MCF 10A (cell line): ENCODE measurements at regions not wholly inside any gene's neighbourhood (a gene's known extent, or its start where the extent isn't known, plus 50 kb on each side); places are given as distances from the start of the nearest gene placed in this dataset.

ENCODE experiments used
- BruUV-seq: library from RNA; stranded (reverse); fragments of 400-500 nt; replicated peaks from 2 replicates; lab custom pipeline; 2021; lab: Mats Ljungman, UMichigan
- CTCF ChIA-PET: fragments of 300-600 bp; sonication (Branson Sonifier 250); formaldehyde crosslinking; extraction: SDS; loops from one replicate; lab custom pipeline; 2021; ENCODE audit warnings: antibody characterized with exemption, inconsistent platforms; lab: Yijun Ruan, JAX
- POLR2A ChIA-PET: fragments of 300-600, 350-650 bp; sonication (Branson Sonifier 250); formaldehyde crosslinking; extraction: SDS; loops from one replicate; lab custom pipeline; 2020; ENCODE audit warnings: antibody characterized with exemption, inconsistent platforms; lab: Yijun Ruan, JAX
- DNase-seq: peaks from one replicate; pipeline ENCODE4 v3.0.0-alpha.2; 2018; ENCODE audit not compliant: unreplicated experiment
- H3K27ac Mint-ChIP-seq: one replicate; pipeline ENCODE4 v1.8.0; 2022; ENCODE audit warnings: mild to moderate bottlenecking, low read depth, mixed read lengths; ENCODE audit not compliant: unreplicated experiment
- H3K27me3 Mint-ChIP-seq: one replicate; pipeline ENCODE4 v1.8.0; 2022; ENCODE audit warnings: mixed read lengths; ENCODE audit not compliant: insufficient read depth, unreplicated experiment
- H3K36me3 Mint-ChIP-seq: one replicate; pipeline ENCODE4 v1.8.0; 2022; ENCODE audit warnings: mild to moderate bottlenecking, moderate library complexity, mixed read lengths; ENCODE audit not compliant: insufficient read depth, unreplicated experiment
- H3K4me1 Mint-ChIP-seq: one replicate; pipeline ENCODE4 v1.8.0; 2022; ENCODE audit warnings: mixed read lengths; ENCODE audit not compliant: insufficient read depth, unreplicated experiment
- H3K4me3 Mint-ChIP-seq: one replicate; pipeline ENCODE4 v1.8.0; 2022; ENCODE audit warnings: mild to moderate bottlenecking, moderate library complexity, mixed read lengths; ENCODE audit not compliant: unreplicated experiment
- H3K9me3 Mint-ChIP-seq: one replicate; pipeline ENCODE4 v1.8.0; 2022; ENCODE audit warnings: mixed read lengths; ENCODE audit not compliant: unreplicated experiment
- intact Hi-C: fragments of 100-400 bp; cut with micrococcal nuclease; formaldehyde crosslinking; loops from 2 replicates; pipeline ENCODE4 v1.14.1; 2022
- TF ChIP-seq, protein P1 (sequence below): fragments of 200-600 bp; IDR thresholded peaks from one replicate; pipeline ENCODE4 v1.8.0; 2022; ENCODE audit warnings: antibody characterized with exemption, mild to moderate bottlenecking; ENCODE audit not compliant: unreplicated experiment

GRCh38 chr6:167472148-167472547 is 147.3 kb downstream of the TTLL2 start:
- no peaks in the 10 kb centered on the region for H3K4me1 Mint-ChIP-seq
- H3K36me3 Mint-ChIP-seq, result no peaks in the 10 kb centered on the region
- intact Hi-C loops, result no loop called here
- no peaks in the 10 kb centered on the region for H3K9me3 Mint-ChIP-seq
- H3K27me3 Mint-ChIP-seq, result peaks cover 51% of the 10 kb centered on the region
- no peak overlapping the region for H3K27ac Mint-ChIP-seq
- BruUV-seq, result no TSS peak
- DNase-seq, result no peak
- no peak overlapping the region for H3K4me3 Mint-ChIP-seq
- CTCF ChIA-PET, result no interaction called here
- TF ChIP-seq, protein P1, sequence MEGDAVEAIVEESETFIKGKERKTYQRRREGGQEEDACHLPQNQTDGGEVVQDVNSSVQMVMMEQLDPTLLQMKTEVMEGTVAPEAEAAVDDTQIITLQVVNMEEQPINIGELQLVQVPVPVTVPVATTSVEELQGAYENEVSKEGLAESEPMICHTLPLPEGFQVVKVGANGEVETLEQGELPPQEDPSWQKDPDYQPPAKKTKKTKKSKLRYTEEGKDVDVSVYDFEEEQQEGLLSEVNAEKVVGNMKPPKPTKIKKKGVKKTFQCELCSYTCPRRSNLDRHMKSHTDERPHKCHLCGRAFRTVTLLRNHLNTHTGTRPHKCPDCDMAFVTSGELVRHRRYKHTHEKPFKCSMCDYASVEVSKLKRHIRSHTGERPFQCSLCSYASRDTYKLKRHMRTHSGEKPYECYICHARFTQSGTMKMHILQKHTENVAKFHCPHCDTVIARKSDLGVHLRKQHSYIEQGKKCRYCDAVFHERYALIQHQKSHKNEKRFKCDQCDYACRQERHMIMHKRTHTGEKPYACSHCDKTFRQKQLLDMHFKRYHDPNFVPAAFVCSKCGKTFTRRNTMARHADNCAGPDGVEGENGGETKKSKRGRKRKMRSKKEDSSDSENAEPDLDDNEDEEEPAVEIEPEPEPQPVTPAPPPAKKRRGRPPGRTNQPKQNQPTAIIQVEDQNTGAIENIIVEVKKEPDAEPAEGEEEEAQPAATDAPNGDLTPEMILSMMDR, result no peak
- POLR2A ChIA-PET, result no interaction called here

DNA sequence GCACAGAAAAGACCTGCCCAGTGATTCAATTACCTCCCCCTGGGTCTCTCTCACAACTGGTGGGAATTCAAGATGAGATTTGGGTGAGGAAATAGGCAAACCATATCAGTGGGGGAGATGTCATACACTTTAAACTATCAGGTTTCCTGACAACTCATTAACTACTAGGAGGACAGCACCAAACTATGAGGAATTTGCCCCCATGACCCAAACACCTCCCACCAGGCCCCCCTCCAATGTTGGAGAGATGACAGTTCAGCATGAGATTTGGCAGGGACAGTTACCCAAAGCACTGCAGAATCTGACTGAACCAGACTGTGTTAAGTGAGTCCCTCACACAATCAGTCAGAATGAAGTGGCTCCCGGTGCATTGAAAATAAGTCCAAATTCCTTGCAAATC is 148.0 kb downstream of the TTLL2 start:
- H3K36me3 Mint-ChIP-seq, result no peaks in the 10 kb centered on the region
- TF ChIP-seq, protein P1, result no peak
- peaks cover 45% of the 10 kb centered on the region for H3K27me3 Mint-ChIP-seq
- no peak for DNase-seq
- ChIA-PET CTCF (no interaction called here), POLR2A (no interaction called here)
- no peaks in the 10 kb centered on the region for H3K4me1 Mint-ChIP-seq
- no peak overlapping the region for H3K4me3 Mint-ChIP-seq
- no peaks in the 10 kb centered on the region for H3K9me3 Mint-ChIP-seq
- no peak overlapping the region for H3K27ac Mint-ChIP-seq
- intact Hi-C loops, result no loop called here
- no TSS peak for BruUV-seq

DNA sequence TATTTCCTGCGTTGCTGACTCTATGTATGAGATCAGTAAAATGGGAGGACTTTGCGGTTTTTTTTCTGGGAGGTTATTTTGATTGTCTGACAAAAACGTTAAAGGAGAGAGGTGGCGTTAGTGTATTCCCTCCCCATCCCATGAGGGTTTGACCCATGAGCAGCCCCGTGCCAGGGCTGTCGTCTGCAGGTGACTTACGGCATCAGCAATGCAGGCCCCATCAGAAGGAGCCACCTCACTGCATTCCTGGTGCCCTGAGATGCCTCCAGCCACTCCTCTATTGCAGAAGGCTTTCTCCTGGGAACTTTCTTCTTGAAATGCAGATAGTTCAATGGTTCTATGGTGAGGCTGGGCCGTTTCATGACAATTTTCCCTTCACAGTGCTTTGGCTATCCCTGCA is 149.3 kb downstream of the TTLL2 start:
- Mint-ChIP-seq H3K27me3 (peaks cover 51% of the 10 kb centered on the region), H3K36me3 (no peaks in the 10 kb centered on the region), H3K27ac (no peak overlapping the region), H3K4me1 (no peaks in the 10 kb centered on the region), H3K9me3 (no peaks in the 10 kb centered on the region), H3K4me3 (no peak overlapping the region)
- intact Hi-C loops, result no loop called here
- DNase-seq, result no peak
- CTCF ChIA-PET, result no interaction called here
- POLR2A ChIA-PET, result no interaction called here
- TF ChIP-seq, protein P1, result no peak
- BruUV-seq, result no TSS peak

DNA sequence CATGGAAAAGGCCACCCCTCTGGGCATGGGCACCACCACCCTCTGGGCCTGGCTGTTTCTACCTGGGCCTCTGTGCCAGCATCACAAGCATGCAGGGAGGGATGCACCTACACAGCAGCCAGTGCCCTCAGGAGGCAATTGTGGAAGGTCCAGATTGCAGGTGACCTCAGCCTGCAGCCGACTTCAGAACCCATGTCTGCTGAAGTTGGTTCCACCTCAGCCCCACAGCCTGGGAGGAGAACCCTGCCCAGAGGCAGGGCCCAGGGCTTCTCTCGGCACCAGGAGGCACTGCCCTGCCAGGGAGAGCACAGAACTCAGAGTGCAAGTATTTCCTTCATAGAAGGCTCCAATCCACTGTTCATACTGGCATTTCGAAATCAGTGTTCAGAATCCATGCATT is 149.8 kb downstream of the TTLL2 start:
- TF ChIP-seq, protein P1, result no peak
- Mint-ChIP-seq H3K36me3 (no peaks in the 10 kb centered on the region), H3K4me3 (no peak overlapping the region), H3K4me1 (no peaks in the 10 kb centered on the region), H3K27me3 (peaks cover 51% of the 10 kb centered on the region), H3K9me3 (no peaks in the 10 kb centered on the region), H3K27ac (no peak overlapping the region)
- ChIA-PET CTCF (no interaction called here), POLR2A (no interaction called here)
- no TSS peak for BruUV-seq
- DNase-seq, result no peak
- intact Hi-C loops, result no loop called here
